Activated CD8-positive, alpha-beta memory T cell treated with anti-CD3 and anti-CD28 coated beads, Interleukin-2, amount 50 U/mL, for 1 hour (primary cell): ENCODE measurements at regions not wholly inside any gene's neighbourhood (a gene's known extent, or its start where the extent isn't known, plus 50 kb on each side); places are given as distances from the start of the nearest gene placed in this dataset.

Source experiments
- DNase-seq: peaks from one replicate; pipeline ENCODE4 v3.0.0-alpha.2; 2020; ENCODE audit errors: extremely low read depth

DNA sequence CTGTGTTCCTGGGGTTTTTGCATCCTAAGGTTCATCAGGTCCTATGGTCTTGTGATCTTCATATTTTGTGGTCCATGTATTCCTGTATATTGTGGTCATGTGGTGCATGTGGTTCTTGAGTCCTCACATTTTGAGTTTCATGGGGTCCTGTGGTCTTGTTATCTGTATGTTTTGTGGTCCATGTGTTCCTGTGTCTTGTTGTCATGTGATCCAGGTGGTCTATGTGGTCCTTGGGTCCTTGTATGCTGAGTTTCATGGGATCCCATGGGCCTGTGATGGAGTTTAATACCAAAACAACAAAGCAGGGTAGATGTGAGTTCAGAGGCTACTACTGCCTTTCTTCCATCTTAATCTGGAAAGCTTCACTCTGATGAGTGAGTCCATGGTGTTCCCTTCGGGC, 166.4 kb downstream of the TMEM18 start:
- no peak for DNase-seq

DNA sequence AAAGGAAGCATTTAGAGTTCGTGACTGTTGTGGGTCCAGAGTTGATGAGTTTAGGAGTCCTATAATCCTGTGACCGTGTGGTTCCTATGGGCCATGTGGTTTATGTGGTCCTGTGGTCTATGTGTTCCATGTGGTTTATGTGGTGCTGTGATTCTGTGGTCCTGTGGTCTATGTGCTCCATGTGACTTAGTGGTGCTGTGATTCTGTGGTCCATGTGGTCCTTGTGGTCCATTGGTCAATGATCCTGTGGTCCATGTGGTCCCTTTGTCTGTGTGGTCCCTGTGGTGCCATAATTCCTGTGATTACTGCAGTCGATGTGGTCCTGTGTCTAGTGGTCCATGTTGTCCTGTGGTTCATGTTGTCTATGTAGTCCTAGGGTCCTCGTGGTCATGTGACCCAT, 167.3 kb downstream of the TMEM18 start:
- DNase-seq, result no peak

DNA sequence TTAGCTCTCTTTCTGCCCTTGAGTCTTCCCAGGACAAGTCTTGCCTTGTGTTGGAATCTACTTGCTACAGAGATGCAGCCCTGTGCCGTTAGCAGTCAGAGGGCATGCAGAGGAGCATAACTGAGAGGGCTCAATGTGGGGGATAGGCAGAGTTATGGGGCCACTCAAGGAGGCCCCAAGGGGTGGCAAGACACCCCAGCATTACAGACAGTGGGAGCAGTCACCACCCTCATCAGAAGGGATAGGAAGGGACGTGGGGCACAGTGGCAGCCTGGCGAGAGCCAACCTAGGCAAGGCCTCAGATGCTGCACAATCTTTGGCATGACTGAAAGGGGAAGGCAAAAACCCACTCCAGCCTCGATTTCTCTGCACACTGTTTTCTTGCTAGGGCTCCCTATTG, 169.1 kb downstream of the TMEM18 start:
- no peak for DNase-seq

DNA sequence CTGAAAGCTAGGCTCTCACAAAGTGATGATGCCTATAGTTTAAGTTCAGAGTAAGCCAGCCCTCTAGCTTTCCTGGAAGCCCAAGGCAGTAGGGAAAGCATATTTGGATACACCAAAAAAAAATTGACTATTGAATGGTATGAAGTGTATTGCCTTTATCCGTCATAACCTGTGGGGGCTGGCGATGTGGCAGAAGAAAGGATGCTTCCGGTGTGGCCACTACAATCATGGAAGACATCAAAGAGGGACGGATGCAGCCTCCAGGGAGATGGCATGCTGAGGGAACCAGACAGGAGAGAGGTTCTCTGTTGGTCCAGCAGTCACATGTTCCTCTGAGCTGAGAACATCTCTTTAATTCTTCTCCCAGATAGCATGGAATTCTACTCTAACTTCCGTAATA, 170.3 kb downstream of the TMEM18 start:
- no peak for DNase-seq

DNA sequence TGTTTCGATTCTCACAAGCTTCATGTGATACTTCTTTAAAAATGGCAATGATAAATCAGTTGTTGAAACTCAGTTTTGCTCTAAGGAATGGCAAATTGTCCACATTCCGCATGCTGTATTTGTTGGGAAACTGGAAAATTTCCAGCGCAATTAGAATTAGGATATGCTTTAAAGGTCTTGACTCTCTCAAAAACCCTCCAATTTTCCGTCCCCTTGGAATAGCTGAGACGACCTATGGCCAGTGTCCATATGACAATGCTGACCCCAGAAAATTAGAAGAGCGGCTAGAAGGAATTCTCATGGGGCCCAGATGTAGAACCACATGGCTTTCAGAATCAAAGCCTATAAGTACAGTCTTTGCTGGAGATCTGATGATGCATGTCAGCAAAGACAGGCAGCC, 170.8 kb downstream of the TMEM18 start:
- no peak for DNase-seq

DNA sequence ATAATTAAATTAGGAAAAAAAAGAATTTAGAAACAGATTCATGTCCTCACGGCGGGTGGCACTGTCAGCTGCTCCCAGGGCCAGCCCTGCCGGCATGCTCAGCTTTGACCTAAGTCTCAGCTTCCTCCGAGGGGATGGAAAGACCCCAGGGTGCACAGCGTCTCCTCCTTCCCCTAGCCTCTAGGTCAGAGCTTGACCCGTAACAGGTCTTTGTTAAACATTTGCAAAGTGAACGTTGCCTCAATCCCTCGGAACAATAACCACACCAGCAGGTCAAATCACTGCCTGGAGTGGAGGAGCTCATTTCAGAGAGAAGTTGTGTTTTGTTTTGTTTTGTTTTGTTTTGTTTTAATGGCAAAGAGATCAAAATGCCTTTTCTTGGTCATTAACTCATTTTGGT, 171.3 kb downstream of the TMEM18 start:
- no peak for DNase-seq

DNA sequence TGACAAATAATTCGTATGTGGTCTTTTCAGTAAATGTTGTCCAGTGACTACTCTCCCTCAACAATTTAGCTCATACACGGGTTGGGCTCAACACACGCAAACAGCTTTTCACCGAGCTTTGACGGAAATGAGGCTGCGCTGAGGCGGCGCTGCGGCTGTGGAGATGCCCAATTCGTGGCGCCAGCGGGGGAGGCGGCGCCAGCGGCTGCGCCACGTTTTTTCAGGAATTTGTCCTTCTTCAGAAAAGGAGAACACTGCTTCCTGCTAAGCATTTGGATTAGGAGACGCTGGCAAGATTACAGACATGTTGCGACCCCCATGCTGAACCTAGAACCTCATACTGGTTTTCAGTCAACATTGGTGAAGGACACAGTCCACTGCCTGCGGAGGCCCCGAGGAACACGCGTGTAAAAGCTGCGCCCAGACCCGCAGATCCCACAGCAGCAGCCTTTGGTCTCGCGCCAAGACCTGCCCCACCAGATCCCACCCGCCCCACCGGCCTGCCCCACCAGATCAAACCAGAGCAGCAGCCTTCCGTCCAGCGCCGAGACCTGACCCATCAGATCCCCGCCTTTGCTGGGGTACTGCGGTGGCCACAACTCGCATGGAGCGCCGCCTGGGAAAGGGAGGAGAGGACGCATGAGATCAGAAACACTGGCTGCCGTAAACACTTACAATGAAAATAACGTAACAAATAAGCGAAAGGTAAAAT, 173.8 kb downstream of the TMEM18 start:
- no peak for DNase-seq

DNA sequence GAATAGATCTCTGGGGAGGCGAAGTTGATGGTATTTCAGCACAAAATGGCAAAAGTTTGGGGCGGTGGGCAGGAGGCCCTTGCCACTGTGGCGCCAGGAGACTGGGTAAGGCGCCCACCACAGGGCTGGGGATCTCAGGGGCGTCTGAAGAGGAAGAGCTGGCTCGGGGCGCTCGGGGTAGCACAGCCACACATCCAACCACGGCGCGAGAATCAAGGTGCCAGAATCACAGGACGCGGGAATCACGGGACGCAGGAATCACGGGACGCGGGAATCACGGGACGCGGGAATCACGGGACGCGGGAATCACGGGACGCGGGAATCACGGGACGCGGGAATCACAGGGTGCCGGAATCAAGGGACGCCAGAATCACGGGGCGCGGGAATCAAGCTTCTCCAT, 174.4 kb downstream of the TMEM18 start:
- no peak for DNase-seq

DNA sequence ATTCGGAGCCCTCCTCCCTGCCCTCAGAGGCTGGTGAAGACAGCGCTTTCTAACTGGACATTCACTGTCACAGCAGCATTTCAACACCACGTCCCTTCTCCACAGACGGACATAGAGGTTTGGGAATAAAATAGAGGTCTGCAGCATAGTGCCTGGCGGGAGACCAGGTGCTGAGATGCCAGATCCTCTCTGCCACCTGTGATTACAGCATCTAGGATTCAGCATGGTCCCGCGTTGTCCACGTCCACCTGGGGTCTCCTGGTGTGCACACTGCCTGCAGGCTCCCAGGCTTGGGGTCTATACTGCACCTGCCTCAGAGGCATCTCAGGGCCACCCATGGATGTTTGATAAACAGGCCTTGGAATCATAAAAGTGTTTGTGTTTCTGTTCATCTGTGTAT, 175.5 kb downstream of the TMEM18 start:
- DNase-seq, result no peak

DNA sequence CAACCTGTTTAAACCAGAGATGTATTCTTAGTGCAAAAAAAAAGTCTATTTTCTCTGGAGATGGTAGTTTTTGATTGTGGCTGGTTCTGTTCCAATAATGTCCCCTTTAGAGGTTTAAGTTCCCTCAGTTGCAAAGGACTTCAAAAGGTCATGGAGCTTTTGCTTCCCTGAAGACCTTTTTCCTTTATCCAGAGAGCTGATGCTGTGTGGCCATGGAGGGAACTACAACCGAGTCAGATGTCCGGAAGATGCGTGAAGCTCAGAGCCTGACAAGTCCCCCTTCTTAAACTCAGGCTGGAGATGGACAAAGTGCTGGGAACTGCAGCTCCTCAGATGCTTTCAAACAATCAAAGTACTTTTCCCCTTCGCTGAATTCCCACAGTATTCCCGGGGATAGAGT, 176.1 kb downstream of the TMEM18 start:
- DNase-seq, result no peak

DNA sequence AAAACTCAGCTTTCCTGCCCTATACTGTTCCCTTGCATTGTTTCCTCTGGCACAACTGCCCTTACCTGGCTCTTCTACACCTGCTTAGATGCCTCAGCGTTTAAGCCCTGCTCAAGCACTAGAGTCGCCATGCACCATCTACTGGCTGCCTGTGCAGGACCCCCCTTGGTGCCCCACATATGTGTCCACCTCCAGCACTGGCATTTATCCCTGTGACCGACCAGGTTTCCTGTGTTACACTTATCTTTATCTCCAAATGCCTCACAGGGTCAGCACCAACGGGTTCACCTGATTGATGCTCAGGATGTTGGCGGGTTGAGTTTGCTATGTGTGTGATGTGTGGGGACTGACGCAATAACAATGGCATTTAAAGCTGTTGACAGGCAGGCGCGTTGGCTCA, 177.5 kb downstream of the TMEM18 start:
- no peak for DNase-seq

DNA sequence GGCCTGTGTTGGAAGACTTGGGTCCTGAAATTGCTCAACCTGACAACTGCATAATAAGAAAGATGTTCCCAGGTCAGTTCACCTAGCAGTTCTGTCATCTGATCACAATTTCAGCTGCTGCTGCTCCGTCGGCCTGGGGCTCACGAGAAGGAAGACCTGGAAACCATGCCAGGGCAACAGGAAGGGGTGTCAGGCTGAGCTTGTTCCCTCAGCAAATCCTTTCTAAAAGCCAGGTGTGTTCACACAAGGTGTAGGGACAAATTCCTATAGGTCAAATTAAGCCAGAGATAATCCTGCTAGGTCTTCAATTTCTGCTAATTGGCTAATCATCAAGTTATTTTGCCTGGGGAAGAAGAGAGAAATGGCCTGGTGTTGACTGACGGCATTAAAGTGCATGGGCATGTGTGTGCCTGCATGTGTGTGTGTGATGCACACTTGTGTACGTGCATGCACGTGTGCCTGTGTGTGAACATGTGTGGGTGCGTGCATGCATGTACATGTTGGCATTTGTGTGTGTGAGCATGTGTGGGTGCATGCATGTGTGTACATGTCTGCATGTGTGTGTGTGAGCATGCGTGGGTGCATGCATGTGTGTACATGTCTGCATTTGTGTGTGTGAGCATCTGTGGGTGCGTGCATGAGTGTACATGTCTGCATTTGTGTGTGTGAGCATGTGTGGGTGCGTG, 178.6 kb downstream of the TMEM18 start:
- DNase-seq, result no peak

DNA sequence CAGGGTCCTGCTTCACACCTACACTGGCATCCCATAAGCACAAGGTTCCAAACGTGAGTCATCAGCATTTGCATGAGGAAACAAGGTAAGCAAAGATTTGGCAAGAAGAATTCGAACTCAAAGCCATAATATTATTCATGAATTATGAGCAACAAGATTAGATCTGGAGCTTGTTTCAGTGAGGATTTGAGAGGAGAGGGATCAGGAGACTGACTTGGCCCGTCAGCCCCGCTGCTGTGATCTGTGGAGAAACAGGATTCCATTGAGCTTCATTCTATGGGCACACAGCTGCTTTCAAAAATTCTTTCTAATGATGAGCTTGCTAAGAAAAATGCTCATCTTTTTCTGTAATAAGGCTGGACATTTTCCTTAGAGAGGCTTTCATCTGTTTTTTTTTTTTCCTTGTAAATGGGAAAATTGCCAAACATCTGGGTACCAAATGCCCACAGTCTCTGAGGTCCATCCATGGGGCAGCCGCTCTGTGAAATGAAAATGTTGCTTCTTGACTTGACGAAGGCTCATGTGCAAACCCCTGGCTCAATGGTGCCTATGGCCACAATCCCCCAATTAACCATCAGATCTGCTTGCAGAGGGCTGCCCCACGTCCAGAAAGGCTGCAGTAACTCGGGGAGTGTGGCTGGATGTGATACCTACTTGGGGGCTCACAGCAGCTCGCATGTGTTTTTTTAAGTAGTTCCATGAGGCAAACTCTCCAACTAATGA, 179.3 kb downstream of the TMEM18 start:
- no peak for DNase-seq

DNA sequence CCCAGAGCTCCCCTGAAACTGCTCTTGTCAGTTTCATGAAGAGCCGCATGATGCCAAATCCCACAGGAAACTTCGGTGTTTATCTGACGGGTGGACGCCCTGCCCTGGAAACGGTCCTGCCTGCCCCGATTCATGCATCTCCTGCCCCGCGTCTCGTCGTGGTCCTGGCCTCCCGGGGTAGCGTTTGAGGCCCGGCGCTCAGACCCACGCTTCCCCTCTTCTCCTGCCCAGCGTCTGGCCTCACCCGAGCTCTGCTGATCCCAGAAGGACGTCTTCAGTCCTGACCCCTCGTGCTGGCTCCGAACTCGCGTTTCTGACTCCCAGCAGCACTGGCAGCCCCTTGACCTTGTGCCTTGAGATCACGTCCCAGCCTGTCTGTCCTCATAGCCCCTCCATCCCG, 180.5 kb downstream of the TMEM18 start:
- no peak for DNase-seq

DNA sequence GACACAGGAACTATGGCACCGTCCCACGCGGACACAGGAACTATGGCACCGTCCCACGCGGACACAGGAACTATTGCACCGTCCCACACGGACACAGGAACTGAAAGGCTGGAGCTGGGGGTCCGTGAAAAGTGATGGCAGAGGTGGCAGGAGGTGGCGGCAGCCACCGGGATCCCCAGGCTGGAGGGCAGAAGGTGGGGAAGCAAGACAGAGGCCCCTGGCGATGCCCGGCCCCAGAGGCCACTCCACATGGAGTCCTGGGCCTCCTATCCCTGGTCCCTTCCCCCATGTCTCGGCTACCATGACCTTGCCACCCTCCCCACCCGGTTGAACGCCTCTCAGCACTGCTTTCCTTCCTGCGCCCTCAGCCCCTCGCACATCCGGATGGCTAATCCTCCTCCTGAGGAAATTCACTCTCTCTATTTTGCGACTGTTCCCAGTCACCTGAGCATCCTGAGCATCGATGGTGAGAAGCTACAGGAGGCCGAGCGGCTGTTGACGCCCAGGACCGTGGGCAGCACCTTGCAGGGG, 181.4 kb downstream of the TMEM18 start:
- no peak for DNase-seq

DNA sequence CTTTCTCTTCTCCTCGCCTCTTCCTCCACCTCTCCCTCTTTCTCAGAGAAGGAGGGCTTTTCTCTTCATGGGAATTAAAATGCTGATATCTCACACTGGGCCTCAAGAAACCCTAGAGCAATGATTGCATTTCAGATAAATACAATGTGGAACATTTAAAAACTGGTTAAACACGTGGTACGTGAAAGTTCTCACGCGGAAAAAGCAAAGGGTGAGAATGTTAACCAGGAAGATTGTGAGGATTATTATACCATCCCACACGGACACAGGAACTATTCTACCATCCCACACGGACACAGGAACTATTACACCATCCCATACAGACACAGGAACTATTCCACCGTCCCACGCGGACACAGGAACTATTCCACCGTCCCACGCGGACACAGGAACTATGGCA, 182.4 kb downstream of the TMEM18 start:
- no peak for DNase-seq

DNA sequence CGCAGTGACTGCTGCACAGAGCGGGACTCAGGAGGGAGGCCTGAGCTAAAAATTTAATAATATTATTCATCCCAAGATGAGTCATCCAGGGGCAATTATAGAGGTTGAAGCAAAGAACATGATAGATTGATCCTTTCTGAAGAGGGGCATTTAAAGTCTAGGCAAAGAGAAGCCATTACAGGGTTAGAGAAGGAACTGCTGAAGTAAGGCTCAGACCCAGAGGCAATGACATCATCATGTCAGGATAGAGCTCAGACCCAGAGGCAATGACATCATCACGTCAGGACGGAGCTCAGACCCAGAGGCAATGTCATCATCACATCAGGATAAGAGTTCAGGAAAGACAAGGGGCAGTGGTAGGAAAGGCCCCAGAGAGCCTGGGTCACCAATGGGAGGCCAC, 184.0 kb downstream of the TMEM18 start:
- no peak for DNase-seq

DNA sequence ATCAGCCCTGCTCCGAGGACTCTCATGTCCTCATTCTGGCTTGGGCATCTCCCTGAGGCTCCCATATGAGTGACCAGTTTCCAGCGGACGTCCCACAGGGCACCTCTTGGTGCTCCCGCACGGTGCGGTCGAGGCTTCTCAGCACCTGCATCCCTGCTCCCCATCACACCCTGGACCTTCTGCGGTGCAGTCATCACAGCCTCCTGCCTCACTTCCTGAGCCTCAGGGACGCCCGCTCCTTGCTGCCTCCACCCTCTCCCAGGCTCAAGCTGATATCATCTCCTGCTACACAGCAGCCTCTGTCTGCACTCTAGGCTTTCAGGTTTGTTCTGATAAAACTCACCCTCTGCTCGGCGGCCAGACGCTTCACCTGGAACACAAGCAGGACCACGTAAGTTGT, 185.0 kb downstream of the TMEM18 start:
- no peak for DNase-seq

DNA sequence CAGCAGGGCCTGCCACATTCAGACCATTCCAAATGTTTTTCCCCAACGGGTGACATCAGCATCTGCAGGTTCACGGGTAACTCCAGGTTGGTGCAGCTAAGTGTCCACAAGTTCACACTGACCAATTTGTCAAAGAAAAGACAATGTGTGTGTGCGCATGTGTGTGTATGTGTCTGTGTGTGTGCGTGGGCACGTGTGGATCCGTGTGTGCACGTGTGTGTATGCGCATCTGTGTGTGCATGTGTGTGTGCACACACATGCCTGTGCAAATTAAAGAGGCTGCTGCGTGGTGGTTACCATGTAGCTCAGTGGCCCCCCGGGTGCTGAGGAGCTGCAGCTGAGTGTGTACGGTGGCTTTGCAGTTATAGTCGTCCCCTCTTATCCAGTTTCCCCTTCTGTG, 187.4 kb downstream of the TMEM18 start:
- no peak for DNase-seq

DNA sequence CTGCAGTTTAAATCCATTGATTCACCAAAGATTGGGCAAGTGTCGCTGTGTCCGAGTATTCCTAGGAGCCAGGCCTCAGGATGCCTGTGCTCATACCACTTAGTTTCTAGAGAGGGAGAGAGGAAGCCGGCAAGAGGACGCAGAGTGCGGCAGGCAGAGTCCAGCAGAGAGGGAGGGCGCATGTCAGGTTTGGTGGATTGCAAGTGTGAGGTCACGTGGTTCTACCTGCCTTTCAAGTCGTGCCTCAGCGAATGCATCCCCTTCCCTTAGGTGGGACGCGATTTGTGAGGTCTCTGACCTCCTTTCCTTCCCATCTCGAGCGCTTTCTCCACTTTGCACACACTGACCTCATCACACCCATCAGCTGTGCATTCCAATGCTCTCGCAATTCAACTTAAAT, 188.1 kb downstream of the TMEM18 start:
- no peak for DNase-seq

DNA sequence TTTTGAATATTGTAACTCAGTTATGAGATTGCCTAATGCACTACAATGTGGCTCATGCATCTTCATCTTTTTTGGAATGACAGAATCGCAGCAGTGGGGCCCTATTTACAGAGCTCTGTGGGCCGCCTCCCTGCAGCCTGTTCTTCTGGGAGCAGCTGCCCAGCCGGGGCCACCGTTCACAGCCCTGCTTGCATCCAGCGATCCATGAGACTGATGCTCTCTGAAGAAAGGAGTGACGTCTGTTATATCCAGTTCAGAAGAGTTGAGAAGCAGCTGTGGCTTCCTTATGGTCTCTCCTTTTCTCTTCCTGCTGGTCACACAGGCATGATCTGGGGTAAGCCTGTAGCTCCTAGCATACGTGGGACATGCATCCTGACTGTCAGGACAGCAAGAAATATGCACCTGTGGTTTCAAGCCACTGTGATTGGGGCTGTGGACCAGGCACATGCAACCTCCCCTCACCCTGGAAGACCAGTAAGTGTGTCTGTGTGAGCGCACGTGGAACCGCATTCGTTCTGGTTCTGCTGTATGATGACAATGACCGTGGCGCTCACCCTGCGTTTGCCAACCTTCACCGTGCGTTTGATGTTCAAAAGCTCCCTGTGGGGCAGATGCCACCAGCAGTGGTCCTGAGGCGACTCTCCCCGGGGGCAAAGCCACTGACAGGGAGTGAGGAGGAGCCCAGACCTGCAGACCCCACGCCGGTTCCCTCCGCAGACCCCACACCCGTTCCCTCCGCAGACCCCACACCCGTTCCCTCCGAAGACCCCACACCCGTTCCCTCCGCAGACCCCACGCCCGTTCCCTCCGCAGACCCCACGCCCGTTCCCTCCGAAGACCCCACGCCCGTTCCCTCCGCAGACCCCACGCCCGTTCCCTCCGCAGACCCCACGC, 189.8 kb downstream of the TMEM18 start:
- DNase-seq, result no peak

DNA sequence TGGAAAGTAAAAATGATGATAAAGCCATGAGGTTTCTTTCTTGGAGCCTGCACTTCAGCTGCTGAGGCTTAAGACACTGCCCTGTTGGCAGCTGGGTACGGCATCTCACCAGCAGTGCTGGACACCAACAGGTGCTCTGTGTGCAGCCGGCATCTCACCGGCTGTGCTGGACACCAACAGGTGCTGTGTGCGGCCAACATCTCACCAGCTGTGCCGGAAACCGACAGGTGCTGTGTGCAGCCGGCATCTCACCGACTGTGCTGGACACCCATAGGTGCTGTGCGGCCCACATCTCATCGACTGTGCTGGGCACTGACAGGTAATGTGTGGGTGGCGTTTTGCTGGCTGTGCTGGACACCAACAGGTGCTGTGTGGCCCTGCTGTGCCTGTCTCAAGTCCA, 190.8 kb downstream of the TMEM18 start:
- no peak for DNase-seq
